GM19455 (cell line): ENCODE measurements at regions not wholly inside any gene's neighbourhood (a gene's known extent, or its start where the extent isn't known, plus 50 kb on each side); places are given as distances from the start of the nearest gene placed in this dataset.

Experiments
- ATAC-seq: cut with Tn5 transposase; IDR thresholded peaks from one replicate; pipeline ENCODE4 v1.9.1; 2021; ENCODE audit not compliant: unreplicated experiment

DNA sequence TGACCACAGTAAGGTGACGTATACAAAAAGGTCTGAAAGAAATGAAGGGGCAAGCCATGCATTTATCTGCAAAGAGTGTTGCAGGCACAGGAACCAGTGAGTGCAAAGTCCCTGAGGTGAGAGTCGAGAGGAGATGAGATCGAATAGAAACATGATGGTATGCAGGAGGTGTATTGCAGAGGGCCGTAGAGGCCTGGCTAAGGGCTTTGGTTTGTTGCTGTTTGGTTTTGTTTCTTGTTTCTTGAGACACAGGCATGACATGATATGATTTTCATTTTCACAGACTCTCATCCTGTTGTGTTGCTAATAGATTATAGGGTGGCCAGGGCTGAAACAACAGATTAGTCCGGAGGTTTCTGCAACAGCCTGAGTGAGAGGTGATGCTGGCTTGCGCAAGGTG lies 80.4 kb downstream of the HSPH1 start:
- peak; percentile 65 for ATAC-seq

GRCh38 chr13:31074756-31075155 lies 86.9 kb downstream of the HSPH1 start:
- ATAC-seq, result no peak

GRCh38 chr13:31073859-31074718 lies 87.6 kb downstream of the HSPH1 start:
- peak; percentile 93 for ATAC-seq

DNA sequence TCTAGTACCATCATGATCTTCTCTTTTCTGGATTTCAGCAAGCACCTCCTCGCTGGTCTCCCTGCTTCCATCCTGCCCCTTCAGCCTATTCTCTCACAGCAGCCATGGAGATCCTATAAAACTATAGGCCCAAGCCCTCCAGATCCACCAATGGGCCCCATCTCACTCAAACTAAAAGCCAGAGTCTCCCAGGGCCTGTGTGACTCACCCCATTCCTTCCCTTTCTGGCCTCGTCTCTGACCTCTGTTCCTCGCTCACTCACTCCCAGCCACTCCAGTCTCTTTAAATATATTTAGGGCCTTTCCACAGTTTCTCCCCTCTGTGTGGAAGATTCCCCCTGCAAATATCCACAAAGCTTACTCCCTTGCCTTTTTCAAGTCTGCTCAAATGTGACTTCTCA lies 89.7 kb downstream of the HSPH1 start:
- no peak for ATAC-seq

GRCh38 chr13:31069808-31070534 lies 91.7 kb downstream of the HSPH1 start:
- ATAC-seq, result no peak

DNA sequence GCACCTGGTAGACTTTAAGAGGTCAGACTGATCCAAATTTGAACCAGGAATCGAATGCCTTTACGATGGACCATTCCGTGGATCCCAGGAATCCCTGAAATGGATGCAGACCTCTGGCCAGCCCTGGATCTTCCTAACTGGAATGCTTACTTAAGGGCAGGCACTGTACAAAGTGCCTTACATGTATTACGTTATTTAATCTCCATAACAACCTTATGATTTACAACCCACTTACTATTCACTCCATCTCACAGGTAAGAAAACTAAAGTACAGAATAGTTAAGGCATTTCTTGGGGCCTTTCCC lies 93.6 kb downstream of the HSPH1 start:
- no peak for ATAC-seq

- no peak for ATAC-seq
Measured at GRCh38 chr13:31067416-31068118, 94.1 kb downstream of the HSPH1 start.

DNA sequence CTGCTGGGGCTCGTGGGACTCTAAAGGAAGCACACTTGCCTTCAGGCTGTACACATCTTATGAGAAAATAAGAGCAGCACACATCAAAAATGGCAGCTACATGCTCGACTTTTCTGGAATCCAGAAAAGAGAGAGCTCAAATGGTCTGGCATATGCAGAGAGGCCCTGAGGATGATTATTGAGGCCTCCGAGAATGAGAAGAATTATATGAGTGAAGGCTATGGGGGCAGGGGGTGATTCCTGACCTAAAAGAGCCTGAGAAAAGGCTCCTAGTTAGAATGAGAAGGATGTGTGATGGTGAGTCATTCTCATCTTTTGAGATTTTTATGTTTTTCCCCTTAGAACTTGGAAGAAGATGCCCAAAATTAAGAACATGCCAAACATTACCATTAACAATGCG lies 97.1 kb downstream of the HSPH1 start:
- ATAC-seq, result no peak

GRCh38 chr13:31063772-31064171 lies 97.9 kb downstream of the HSPH1 start:
- no peak for ATAC-seq

DNA sequence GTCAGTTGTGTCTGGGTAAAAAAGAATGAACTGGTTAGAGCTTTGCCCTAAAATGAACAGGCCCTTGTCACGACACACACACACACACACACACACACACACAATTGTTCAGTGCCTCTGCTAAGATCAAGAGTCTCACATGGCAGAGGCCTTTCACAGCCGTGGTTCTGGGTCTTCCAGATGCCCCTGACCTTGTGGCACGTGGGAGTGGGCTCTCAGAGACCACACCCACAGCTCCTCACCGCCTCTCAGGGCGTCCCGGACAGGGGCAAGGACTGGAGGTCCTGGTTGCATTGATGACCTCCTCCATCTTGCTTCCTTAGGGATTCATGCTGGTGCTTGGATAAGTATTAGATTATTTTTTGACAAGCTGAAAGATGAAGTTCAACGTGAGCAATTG lies 101.0 kb downstream of the HSPH1 start:
- ATAC-seq, result no peak

- no peak for ATAC-seq
Measured at GRCh38 chr13:31060220-31060619, 101.5 kb downstream of the HSPH1 start.

- no peak for ATAC-seq
Measured at GRCh38 chr13:31057403-31058033, 104.2 kb downstream of the HSPH1 start.

DNA sequence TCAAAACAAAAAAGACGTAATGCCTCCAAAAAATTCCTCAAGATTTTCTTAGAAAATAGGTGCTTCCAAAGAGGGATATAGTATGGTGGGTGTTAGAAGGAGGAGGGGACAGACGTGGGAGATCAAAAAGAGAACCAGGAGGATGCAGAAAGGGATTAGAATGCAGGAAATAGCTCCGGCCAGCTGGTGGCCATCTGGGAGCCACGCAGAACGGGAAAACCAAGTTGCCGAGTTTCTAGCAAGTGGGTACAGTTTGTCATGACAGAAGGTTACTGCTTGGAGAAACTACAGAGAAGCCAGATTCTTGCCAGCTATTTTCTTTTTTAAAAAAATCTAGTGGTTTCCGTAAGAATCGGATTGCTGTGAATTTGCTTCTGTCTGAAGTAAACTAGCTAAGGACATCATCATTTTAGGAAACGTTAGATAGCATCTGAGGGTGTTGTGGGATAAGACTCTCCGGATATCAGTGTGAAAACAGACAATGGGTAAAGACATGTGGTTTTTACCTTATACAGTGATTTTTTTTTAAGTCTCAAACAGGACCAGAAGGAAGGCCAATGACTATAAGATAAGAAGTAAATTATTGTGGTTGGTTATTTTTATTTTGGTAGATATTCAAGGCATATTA lies 104.9 kb downstream of the HSPH1 start:
- no peak for ATAC-seq

- ATAC-seq, result no peak
Measured at GRCh38 chr13:31055589-31055988, 106.1 kb downstream of the HSPH1 start.

GRCh38 chr13:31054632-31055031 lies 107.1 kb downstream of the HSPH1 start:
- ATAC-seq, result no peak

- no peak for ATAC-seq
Measured at GRCh38 chr13:31053896-31054295, 107.8 kb downstream of the HSPH1 start.

DNA sequence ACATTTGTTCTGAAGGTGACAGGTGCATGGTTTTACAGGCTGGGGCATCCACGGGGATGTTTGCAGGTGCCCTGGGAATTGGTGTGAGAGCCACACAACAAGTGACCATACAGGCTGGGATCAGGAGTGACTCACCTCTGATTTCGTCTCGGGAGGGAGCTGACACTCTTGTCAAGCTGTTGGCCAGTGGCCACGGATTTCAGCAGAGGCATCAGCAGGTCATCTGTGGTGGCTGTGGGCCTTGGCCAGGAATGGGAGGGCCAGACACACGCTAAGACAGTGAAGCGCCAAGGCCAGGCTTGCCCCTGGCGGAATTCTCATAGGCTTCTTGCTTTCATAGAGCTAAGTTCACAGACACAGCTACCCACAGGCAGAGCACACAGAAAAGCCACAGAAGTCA lies 108.6 kb downstream of the HSPH1 start:
- ATAC-seq, result no peak

GRCh38 chr13:31052478-31052877 lies 109.2 kb downstream of the HSPH1 start:
- no peak for ATAC-seq

DNA sequence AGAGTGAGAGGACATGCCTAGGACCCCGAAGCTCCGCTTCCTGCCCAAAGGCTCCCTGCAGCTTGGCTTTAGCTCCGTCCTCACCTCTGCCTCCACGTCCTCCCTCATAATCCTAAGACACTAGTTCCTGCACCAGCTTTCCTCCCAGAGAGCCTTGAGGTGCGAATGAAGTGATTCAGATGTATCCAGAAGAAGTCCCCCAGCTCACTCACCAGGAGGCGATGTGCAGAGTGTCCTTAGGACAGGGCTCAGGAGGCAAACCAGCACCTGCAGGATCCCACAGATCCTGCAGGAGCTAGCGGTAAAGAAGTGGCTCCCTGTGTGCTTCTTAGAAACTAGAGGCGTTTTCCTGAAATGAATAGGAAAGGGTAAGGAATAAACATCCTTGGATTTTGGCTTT lies 109.7 kb downstream of the HSPH1 start:
- ATAC-seq, result no peak

- no peak for ATAC-seq
Measured at GRCh38 chr13:31050486-31051400, 111.0 kb downstream of the HSPH1 start.
